WI38 (cell line): ENCODE measurements at regions not wholly inside any gene's neighbourhood (a gene's known extent, or its start where the extent isn't known, plus 50 kb on each side); places are given as distances from the start of the nearest gene placed in this dataset.

ENCODE experiments used
- H3K4me3 ChIP-seq: 2 replicates; pipeline ENCODE4 v1.5.1; 2011; ENCODE audit warnings: low read depth, mild to moderate bottlenecking, control low read depth, low read length
- CTCF ChIP-seq: IDR thresholded peaks from 2 replicates; pipeline ENCODE4 v1.5.1; 2012; ENCODE audit warnings: low read depth, mild to moderate bottlenecking, control low read depth, low read length

GRCh38 chr2:221761260-221761659, 189.2 kb upstream of the EPHA4 start:
- H3K4me3 ChIP-seq, result no peak overlapping the region
- TF ChIP-seq CTCF, result no peak

GRCh38 chr2:221758076-221758475, 186.0 kb upstream of the EPHA4 start:
- no peak overlapping the region for H3K4me3 ChIP-seq
- TF ChIP-seq CTCF, result no peak

DNA sequence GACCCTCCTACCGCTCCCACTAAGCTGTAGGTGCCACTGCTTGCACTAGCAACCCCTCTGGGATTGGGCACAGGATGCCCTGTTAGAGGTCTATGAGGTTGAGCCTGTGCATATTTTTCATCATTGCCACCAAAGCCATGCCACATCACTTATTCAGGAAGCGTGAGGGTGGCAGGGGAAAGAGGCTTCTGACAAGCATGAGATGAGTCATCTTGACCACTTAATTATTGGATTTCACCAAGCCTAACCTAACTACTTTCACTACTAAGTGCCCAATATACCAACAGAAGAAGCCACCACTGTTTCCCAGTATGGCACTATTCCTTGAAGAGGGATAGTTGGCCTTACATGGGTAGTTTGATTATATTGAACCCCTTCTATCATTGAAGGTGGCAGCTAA, 181.3 kb upstream of the EPHA4 start:
- no peak overlapping the region for H3K4me3 ChIP-seq
- no peak for TF ChIP-seq CTCF

- no peak overlapping the region for H3K4me3 ChIP-seq
- no peak for TF ChIP-seq CTCF
Measured at GRCh38 chr2:221752781-221753180, 180.7 kb upstream of the EPHA4 start.

GRCh38 chr2:221750316-221750715, 178.2 kb upstream of the EPHA4 start:
- no peak overlapping the region for H3K4me3 ChIP-seq
- no peak for TF ChIP-seq CTCF

GRCh38 chr2:221747289-221747972, 175.3 kb upstream of the EPHA4 start:
- H3K4me3 ChIP-seq, result no peak overlapping the region
- TF ChIP-seq CTCF, result no peak

GRCh38 chr2:221741496-221742211, 169.6 kb upstream of the EPHA4 start:
- no peak overlapping the region for H3K4me3 ChIP-seq
- no peak for TF ChIP-seq CTCF
